Spleen (tissue), 11 donors: ENCODE measurements at regions not wholly inside any gene's neighbourhood (a gene's known extent, or its start where the extent isn't known, plus 50 kb on each side); places are given as distances from the start of the nearest gene placed in this dataset.

Experiments used
- DNase-seq: peaks from one replicate; pipeline ENCODE4 v3.0.0-alpha.2; 2020
- H3K27ac ChIP-seq, 8 donors: fragments of 200-600 bp; sonication (generic) in 7 of 8; 1 replicate in 4 of 8; 2 replicates in 4 of 8; pipeline versions ENCODE4 v1.5.0 to v1.8.0; 2016 to 2021; ENCODE audit warnings: inconsistent platforms in 4 of 8, mild to moderate bottlenecking in 4 of 8, moderate library complexity in 1 of 8
- H3K27me3 ChIP-seq, 7 donors: fragments of 200-600 bp; sonication (generic) in 6 of 7; replicated peaks in 1 of 7; 1 replicate in 4 of 7; 2 replicates in 3 of 7; pipeline versions ENCODE4 v1.5.0 to v1.8.0; 2016 to 2021; ENCODE audit warnings: inconsistent platforms in 3 of 7, mild to moderate bottlenecking in 1 of 7
- H3K36me3 ChIP-seq, 6 donors: fragments of 200-600 bp; sonication (generic) in 5 of 6; 1 replicate in 4 of 6; 2 replicates in 2 of 6; pipeline versions ENCODE4 v1.5.0 to v1.8.0; 2016 to 2021; ENCODE audit warnings: inconsistent platforms in 2 of 6
- H3K4me1 ChIP-seq, 6 donors: fragments of 200-600 bp; sonication (generic) in 5 of 6; 1 replicate in 3 of 6; 2 replicates in 3 of 6; pipeline versions ENCODE4 v1.5.0 to v1.8.0; 2016 to 2021; ENCODE audit warnings: inconsistent platforms in 3 of 6
- H3K4me3 ChIP-seq, 8 donors: fragments of 200-600 bp; sonication (generic) in 7 of 8; 1 replicate in 4 of 8; 2 replicates in 4 of 8; pipeline versions ENCODE4 v1.5.0 to v1.8.0; 2016 to 2021; ENCODE audit warnings: inconsistent platforms in 4 of 8, mild to moderate bottlenecking in 4 of 8, moderate library complexity in 2 of 8
- H3K9me3 ChIP-seq, 8 donors: fragments of 200-600 bp; sonication (generic) in 7 of 8; 1 replicate in 4 of 8; 2 replicates in 4 of 8; pipeline versions ENCODE4 v1.5.0 to v1.8.0; 2016 to 2021; ENCODE audit warnings: inconsistent platforms in 4 of 8
- POLR2A ChIP-seq, 3 donors: fragments of 450-650 bp; IDR thresholded peaks; one replicate each; pipeline ENCODE4 v1.5.1; 2017; ENCODE audit warnings: antibody characterized with exemption in 3 of 3, mild to moderate bottlenecking in 1 of 3
- POLR2AphosphoS5 ChIP-seq, 3 donors: sonication (generic); formaldehyde crosslinking; IDR thresholded peaks; one replicate each; pipeline ENCODE4 v1.5.1; 2017; ENCODE audit warnings: antibody characterized with exemption in 3 of 3
- WGBS, 5 donors: extraction: QIAGEN DNeasy Blood & Tissue Kit in 3 of 5; methylation state at CpG; one replicate each; pipeline versions ENCODE4 v1.1.5 to v1.1.7; 2013 to 2018; 5-methylcytosine and 5-hydroxymethylcytosine counted together
- intact Hi-C: fragments of 100-400 bp; cut with DNase I; formaldehyde crosslinking; loops from one replicate; pipeline ENCODE4 v1.15.0; 2023; ENCODE audit warnings: low total_unique reads
- TF ChIP-seq, protein P1 (sequence below), 11 experiments: fragments of 200-600 bp in 7 of 11; fragments of 450-650 bp in 4 of 11; sonication (generic) in 4 of 11; IDR thresholded peaks in 8 of 11; conservative IDR thresholded peaks in 3 of 11; 1 replicate in 7 of 11; 2 replicates in 4 of 11; pipeline versions ENCODE4 v1.4.0 to v1.8.0; 2016 to 2021; ENCODE audit warnings: antibody characterized with exemption in 11 of 11, inconsistent platforms in 4 of 11, mild to moderate bottlenecking in 1 of 11
- donor health status: healthy with polysubstance abuse.
- donor health status: DM: no; HTN: no; CAD: no; lungs with moderate emphysema.
- donor health status: DM: no; HTN: no; CAD: no.
- donor health status: Bipolar disorder and iron deficiency.
- donor health status: healthy.
- donor health status: DM: no; HTN: no; CAD: no.
- donor health status: DM: yes; HTN: yes; CAD: no.

DNA sequence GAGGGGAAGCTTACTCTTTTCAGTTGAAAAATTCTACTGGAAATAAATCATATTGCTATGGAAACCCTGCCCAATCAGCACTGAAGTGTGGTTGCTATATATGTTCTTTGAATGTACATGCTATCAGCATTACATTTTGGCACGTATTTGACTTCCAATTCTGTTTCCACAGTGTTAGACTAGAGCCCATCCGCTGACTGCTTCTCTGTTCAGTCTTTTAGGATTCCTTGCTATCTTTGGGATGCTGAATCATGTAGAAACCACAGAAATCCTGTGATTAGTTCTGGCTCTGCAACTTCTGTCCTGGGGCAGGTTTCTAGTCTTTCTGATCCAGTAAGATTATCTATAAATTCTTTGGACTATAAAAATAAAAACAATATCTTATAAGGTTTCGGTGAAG is 128.2 kb upstream of the SLC7A14 start:
- TF ChIP-seq, protein P1, sequence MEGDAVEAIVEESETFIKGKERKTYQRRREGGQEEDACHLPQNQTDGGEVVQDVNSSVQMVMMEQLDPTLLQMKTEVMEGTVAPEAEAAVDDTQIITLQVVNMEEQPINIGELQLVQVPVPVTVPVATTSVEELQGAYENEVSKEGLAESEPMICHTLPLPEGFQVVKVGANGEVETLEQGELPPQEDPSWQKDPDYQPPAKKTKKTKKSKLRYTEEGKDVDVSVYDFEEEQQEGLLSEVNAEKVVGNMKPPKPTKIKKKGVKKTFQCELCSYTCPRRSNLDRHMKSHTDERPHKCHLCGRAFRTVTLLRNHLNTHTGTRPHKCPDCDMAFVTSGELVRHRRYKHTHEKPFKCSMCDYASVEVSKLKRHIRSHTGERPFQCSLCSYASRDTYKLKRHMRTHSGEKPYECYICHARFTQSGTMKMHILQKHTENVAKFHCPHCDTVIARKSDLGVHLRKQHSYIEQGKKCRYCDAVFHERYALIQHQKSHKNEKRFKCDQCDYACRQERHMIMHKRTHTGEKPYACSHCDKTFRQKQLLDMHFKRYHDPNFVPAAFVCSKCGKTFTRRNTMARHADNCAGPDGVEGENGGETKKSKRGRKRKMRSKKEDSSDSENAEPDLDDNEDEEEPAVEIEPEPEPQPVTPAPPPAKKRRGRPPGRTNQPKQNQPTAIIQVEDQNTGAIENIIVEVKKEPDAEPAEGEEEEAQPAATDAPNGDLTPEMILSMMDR (IDR thresholded peaks at IDR 0.05 in 8 of 11, conservative IDR thresholded peaks at IDR 0.05 in 3 of 11), result no peak
- no peak for TF ChIP-seq POLR2AphosphoS5 (IDR thresholded peaks at IDR 0.05)
- no peak for TF ChIP-seq POLR2A (IDR thresholded peaks at IDR 0.05)
- Histone ChIP-seq H3K9me3 (peaks cover 0 to 23% (median 18%) of the 10 kb centered on the region in 8 donors), H3K27ac (no peak overlapping the region), H3K4me3 (no peak overlapping the region), H3K4me1 (no peaks in the 10 kb centered on the region), H3K27me3 (peaks cover 0 to 14% (median 0%) of the 10 kb centered on the region in 7 donors), H3K36me3 (no peaks in the 10 kb centered on the region)
- DNase-seq, result no peak
- intact Hi-C loops, result no loop called here
- 80 to 86% (median 84%) methylated on average over 3 of the region's 3 CpGs for WGBS, 5 donors

DNA sequence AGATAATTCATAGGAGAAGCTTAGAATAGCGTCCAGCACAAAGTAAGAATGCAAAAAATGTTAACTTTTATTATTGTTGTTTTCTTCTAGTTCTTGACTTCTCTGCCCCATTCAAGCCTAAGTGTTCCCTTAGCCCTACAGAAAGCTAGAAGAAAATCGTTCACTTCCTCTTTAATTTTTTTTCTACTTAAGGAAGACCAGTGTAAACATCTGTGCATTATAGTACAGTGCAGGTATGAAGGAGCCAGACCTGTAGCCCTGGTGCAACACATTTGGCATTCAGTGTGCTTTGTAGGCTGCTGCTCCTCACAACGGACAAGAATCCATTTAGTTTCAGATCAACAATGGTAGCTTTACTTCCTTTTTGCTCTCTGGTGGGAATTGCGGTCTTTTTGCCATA is 127.8 kb upstream of the SLC7A14 start:
- Histone ChIP-seq H3K36me3 (no peaks in the 10 kb centered on the region), H3K4me3 (no peak overlapping the region), H3K27ac (no peak overlapping the region), H3K27me3 (peaks cover 0 to 13% (median 0%) of the 10 kb centered on the region in 7 donors), H3K4me1 (no peaks in the 10 kb centered on the region), H3K9me3 (peaks cover 0 to 20% (median 16%) of the 10 kb centered on the region in 8 donors)
- intact Hi-C loops, result no loop called here
- 57 to 67% (median 63%) methylated on average over 4 of the region's 4 CpGs for WGBS, 5 donors
- no peak for DNase-seq
- TF ChIP-seq POLR2AphosphoS5 (IDR thresholded peaks at IDR 0.05) (no peak), POLR2A (IDR thresholded peaks at IDR 0.05) (no peak)
- TF ChIP-seq, protein P1 (IDR thresholded peaks at IDR 0.05 in 8 of 11, conservative IDR thresholded peaks at IDR 0.05 in 3 of 11), result no peak

DNA sequence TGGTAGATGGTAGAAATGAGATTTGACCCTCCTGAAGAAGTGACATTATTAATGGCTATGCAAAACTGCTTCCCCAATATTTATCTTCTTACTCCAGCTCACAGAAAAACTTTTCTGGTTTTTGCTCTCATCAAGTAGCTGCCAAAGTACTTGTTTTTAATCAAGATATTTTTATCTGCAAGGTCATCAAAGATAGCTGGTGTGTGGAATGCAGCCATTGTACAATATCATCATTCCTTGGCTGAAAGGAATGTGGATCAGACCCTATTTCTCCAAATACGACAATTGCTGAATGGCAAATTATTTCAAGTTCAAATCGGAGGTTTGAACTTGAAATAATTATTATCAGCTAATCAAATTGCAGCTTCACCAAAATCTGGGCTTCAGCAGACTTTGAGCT is 126.9 kb upstream of the SLC7A14 start:
- intact Hi-C loops, result no loop called here
- no peaks in the 10 kb centered on the region for H3K36me3 ChIP-seq

DNA sequence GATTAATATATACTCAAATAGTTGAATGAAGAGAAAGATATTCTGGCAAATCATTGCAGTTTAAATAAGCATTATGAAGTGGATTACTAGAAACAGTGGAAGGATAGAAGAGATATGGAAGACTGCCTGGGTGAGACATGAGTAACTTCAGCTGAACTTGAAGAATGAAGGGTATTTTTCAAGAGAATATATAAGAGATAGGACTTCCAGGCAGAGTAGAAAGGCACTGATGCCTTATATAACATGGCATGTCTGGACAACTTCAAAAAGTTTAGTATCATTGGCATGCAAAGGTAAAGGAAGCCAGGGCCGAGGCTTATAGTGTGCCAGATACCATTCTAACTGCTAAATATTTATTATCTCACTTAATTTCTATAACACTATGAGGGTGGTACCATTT is 126.5 kb upstream of the SLC7A14 start:
- H3K27ac ChIP-seq, result no peak overlapping the region
- H3K27me3 ChIP-seq, result peaks cover 0 to 9% (median 0%) of the 10 kb centered on the region in 7 donors
- TF ChIP-seq POLR2AphosphoS5 (IDR thresholded peaks at IDR 0.05), result no peak
- TF ChIP-seq, protein P1 (IDR thresholded peaks at IDR 0.05 in 8 of 11, conservative IDR thresholded peaks at IDR 0.05 in 3 of 11), result no peak
- TF ChIP-seq POLR2A (IDR thresholded peaks at IDR 0.05), result no peak
- 75 to 92% (median 89%) methylated on average over 1 of the region's 1 CpG for WGBS, 5 donors
- no peak for DNase-seq
- no peak overlapping the region for H3K4me3 ChIP-seq
- peaks cover 0 to 18% (median 15%) of the 10 kb centered on the region in 8 donors for H3K9me3 ChIP-seq
- no peaks in the 10 kb centered on the region for H3K36me3 ChIP-seq
- intact Hi-C loops, result no loop called here
- H3K4me1 ChIP-seq, result no peaks in the 10 kb centered on the region

More for the DNA sequence above, 126.9 kb upstream of the SLC7A14 start:
- DNase-seq, result no peak
- H3K4me3 ChIP-seq, result no peak overlapping the region
- TF ChIP-seq POLR2AphosphoS5 (IDR thresholded peaks at IDR 0.05) (no peak), POLR2A (IDR thresholded peaks at IDR 0.05) (no peak)
- TF ChIP-seq, protein P1 (IDR thresholded peaks at IDR 0.05 in 8 of 11, conservative IDR thresholded peaks at IDR 0.05 in 3 of 11), result no peak
- 69 to 78% (median 75%) methylated on average over 2 of the region's 2 CpGs for WGBS, 5 donors
- H3K4me1 ChIP-seq, result no peaks in the 10 kb centered on the region
- H3K27me3 ChIP-seq, result peaks cover 0 to 9% (median 0%) of the 10 kb centered on the region in 7 donors
- peaks cover 0 to 18% (median 15%) of the 10 kb centered on the region in 8 donors for H3K9me3 ChIP-seq
- H3K27ac ChIP-seq, result no peak overlapping the region
